GM13977 (cell line): ENCODE measurements at regions not wholly inside any gene's neighbourhood (a gene's known extent, or its start where the extent isn't known, plus 50 kb on each side); places are given as distances from the start of the nearest gene placed in this dataset.

Experiments used
- DNase-seq: peaks from one replicate; pipeline ENCODE4 v3.0.0; 2012; ENCODE audit warnings: low spot score
- in situ Hi-C: fragments of 300-500 bp; cut with MboI; formaldehyde crosslinking; loops from one replicate; pipeline ENCODE4 v1.12.0; 2022; ENCODE audit warnings: low sequenced_read_pairs, low pct_unique_long_range_greater_than_20kb, mixed read lengths, inconsistent platforms; ENCODE audit not compliant: unreplicated experiment
- TF ChIP-seq, protein P1 (sequence below): IDR thresholded peaks from 2 replicates; pipeline ENCODE4 v1.5.1; 2012; ENCODE audit warnings: mild to moderate bottlenecking, control low read depth; ENCODE audit not compliant: insufficient read depth; ENCODE audit errors: extremely low read depth, missing control alignments

DNA sequence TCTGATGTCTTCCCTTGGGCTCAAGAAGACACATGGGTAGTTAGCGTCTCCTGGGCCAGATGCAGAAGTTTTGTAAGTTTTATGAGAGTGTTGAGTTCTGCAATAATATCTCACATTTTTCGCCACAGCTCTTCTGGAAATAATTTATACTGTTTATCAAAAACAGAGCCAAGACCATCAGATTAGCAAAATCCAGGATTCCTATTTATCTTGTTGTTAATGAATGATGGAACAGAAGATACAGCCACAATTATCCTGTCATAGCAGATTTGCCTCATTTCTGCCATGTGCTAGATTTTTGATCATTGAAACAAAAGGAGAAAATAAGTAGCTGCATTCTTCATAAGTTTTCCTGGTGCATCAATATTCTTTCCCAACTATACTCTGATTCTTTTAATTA lies 1048.6 kb upstream of the KLHL29 start:
- DNase-seq, result no peak
- TF ChIP-seq, protein P1, sequence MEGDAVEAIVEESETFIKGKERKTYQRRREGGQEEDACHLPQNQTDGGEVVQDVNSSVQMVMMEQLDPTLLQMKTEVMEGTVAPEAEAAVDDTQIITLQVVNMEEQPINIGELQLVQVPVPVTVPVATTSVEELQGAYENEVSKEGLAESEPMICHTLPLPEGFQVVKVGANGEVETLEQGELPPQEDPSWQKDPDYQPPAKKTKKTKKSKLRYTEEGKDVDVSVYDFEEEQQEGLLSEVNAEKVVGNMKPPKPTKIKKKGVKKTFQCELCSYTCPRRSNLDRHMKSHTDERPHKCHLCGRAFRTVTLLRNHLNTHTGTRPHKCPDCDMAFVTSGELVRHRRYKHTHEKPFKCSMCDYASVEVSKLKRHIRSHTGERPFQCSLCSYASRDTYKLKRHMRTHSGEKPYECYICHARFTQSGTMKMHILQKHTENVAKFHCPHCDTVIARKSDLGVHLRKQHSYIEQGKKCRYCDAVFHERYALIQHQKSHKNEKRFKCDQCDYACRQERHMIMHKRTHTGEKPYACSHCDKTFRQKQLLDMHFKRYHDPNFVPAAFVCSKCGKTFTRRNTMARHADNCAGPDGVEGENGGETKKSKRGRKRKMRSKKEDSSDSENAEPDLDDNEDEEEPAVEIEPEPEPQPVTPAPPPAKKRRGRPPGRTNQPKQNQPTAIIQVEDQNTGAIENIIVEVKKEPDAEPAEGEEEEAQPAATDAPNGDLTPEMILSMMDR, result no peak
- in situ Hi-C loops, result no loop called here

DNA sequence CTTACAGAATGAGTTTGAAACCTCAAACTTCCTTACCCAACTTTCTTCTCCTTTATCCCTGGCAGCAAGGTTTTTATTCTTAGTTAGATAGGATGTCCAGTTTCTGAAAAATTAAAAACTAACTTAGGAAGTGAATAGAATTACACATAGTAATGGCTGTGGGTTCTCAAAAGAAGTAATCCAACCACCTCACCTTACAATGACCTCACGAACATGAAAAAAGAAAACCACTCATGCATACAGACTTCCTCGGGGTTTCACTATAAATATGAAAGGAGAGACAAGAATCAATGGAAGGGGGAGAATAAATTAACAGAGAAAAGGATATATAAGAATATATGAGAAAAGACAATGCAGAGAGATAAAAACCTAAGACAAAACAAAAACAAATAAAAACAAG lies 1044.3 kb upstream of the KLHL29 start:
- TF ChIP-seq, protein P1, result no peak
- no peak for DNase-seq
- in situ Hi-C loops, result no loop called here

DNA sequence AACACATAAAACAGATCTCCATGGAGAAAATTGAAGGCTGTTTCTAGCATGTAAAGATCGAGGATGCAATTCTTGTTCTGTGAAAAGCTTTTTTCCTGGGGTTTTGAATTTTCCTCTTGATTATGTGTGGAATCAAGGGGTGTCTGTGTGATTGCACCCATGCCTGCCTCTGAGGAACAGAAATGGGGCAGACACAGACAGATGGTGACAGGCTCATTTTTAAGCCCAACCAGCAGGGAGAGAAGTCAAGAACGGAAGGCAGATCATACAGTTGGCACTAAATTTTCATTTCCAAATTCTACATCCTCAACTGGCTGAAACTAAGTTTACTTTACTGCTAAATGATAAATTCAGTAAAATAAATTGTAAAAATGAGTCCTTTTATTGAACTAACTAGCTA lies 1037.7 kb upstream of the KLHL29 start:
- no peak for DNase-seq
- TF ChIP-seq, protein P1, result no peak
- in situ Hi-C loops, result no loop called here

DNA sequence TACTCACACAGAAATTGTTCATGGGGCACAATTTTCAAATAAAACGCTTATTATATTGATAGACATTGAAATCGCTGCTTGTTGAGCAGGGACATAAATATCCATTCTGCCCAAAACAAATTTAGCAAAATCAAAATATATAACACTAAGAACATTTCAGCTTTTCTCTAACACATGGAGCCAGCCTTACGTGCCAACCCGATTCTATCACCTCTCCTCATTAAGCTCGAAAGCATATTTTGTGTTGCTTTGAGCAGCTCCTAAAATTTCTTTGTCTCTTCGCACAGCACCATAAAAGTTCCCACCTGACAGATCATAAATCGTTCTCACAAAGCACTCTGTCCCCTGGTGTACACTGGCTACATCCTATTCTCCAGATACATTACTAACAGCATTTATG lies 1034.4 kb upstream of the KLHL29 start:
- TF ChIP-seq, protein P1, result no peak
- in situ Hi-C loops, result no loop called here
- no peak for DNase-seq

DNA sequence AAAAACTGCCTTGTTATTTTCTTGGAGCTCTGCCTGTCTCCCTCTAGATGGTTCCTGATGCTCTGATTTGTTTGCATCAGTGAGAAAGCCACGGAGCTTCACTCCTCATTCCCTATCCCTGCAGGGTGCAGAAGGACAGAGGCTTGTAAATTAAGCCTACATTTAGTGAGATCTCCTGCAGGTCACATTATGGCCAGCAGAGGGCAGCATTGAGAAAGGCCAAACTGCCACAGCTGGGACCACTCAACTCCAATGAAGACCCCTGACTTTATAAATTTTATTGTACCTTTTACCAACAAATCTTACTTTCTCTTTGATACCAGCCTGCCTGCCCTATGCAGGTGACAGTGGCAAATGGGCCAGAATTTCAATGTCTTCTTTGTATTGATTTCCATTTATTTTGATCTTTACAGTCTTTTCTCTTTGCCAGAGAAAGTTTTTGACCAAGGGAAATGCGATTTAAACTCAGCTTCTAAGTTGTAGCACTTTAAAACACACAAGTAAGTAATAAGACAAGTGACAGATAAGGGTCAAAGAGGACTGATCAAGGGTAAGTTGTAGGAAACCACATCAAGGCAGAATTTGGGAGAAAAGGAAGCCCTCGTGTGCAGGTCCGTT lies 1029.1 kb upstream of the KLHL29 start:
- TF ChIP-seq, protein P1, result peak; percentile 89
- in situ Hi-C loops, result no loop called here
- DNase-seq, result peak; percentile 25

DNA sequence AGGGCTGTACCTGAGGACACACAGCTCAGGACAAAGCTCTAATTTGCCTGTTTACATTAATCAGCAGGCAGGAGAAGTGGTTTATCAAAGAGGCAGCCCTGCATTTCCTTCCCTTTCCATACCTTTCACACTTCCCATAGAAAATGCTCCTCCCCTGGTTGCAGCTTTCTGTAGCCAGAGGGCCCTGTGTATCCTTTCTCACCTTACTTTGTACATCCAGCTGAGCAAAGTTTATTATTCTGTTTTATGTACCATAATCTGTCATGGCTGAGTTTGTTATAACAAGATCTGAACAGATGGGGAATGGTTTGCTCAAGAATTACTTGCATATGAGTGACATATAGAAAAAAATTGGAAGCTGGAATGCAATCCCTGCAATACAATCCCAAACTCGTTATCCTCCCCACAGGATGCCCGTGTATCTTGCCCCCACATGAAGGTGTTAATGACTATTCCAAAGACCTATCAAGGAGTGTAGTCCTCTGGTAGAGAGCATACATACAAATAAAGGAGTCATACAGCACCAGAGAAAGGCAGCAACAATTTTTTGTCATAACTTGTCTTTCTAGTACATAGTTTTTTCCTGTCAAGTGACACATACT lies 1025.8 kb upstream of the KLHL29 start:
- TF ChIP-seq, protein P1, result no peak
- DNase-seq, result no peak
- in situ Hi-C loops, result no loop called here
